HG03175 (cell line): ENCODE measurements at regions not wholly inside any gene's neighbourhood (a gene's known extent, or its start where the extent isn't known, plus 50 kb on each side); places are given as distances from the start of the nearest gene placed in this dataset.

Source experiments
- ATAC-seq: cut with Tn5 transposase; IDR thresholded peaks from one replicate; pipeline ENCODE4 v1.9.1; 2021; ENCODE audit warnings: mild to moderate bottlenecking, moderate library complexity; ENCODE audit not compliant: unreplicated experiment

DNA sequence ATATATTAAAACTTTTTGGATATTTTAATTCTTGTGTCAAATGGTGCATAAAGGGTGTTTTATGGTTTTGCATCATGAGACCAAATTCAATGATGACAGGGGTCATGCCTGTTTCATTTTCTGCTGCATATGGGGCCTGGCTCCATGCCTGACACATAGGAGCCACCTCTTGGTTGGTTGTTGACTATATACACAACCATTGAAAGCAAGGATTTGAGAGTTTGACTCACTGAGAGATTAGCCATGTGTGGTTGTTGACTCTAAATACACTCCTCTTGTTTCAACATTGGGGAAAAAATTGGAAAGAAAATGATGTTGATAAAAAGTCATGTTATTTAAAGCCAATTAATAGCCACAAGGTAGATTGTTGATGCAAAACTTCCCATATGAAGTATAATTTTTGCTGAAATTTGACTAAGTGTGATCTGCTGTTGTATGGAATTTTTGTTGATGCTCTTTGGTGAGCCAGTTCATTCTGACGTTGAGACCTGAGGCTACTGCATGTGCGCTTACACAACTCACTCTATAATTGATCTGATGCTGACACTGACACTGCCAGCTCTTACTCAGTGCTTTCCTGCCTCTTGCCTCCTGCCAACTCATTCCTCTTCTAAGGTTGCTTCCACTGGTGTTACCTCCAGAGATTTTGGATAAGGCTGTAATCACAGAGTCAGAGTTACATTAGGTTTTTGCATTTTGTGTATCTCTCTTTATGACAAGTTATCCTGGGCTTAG lies 446.2 kb upstream of the SLC14A2 start:
- ATAC-seq: no peak

DNA sequence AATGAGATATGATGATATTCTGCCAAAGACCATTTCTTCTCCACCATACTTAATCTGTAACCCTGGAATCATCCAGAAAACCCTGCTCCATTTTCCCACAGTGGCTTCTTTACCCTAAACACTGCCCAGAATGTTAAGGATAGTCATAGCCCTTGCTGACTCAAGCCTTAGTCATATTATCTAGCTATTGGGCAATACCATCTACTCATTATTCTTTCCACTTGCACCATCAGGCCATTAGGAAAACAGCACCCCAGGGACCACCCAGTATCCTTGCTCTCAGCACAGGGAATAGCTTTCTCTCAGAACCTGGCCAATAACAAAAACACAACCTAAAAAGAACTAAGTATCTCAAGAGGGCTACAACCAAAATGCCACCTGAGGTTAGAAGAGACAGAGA lies 445.7 kb upstream of the SLC14A2 start:
- ATAC-seq: no peak

DNA sequence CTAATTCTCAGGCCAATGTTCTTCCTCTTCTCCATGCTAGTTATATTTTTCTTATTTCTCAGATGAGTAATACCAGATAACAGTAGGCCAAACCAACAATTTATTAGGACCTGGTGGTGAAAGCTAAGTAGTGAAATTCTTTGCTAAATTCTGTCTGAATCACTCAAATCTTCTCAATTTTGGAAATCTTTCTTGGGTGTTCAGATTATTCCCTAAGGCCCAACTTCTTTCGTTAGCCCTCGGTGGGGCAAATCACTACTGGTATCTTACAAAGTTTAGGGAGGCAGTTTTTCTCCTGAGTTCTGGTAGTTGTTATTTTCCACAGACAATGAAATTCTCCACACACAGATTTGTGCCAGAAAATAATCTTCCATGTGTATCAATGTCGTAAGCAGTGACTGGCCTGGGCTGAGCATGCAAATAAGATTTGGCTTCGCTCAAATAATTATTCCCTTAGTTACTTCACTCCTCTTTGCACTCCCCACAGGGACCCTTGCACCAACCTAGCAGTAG lies 443.5 kb upstream of the SLC14A2 start:
- ATAC-seq: no peak

DNA sequence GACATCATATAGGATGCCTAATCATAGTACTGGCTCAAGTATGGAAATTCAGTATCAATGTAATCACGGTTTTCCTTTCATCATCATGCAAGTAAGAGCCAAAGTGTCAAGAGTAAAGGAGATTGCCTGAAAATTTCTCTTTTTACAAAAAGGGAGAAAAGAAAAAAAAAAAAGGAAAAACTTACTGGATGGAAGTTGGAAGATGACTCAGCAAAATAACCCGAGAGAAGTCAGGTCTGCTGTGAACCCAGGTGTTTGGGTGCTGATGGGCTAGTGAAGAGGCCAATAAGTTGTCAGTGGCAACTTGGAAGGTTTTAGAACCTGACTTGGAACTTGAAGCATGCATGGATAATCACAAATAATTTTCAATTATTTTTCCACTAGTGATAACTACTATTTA lies 441.9 kb upstream of the SLC14A2 start:
- no peak for ATAC-seq

DNA sequence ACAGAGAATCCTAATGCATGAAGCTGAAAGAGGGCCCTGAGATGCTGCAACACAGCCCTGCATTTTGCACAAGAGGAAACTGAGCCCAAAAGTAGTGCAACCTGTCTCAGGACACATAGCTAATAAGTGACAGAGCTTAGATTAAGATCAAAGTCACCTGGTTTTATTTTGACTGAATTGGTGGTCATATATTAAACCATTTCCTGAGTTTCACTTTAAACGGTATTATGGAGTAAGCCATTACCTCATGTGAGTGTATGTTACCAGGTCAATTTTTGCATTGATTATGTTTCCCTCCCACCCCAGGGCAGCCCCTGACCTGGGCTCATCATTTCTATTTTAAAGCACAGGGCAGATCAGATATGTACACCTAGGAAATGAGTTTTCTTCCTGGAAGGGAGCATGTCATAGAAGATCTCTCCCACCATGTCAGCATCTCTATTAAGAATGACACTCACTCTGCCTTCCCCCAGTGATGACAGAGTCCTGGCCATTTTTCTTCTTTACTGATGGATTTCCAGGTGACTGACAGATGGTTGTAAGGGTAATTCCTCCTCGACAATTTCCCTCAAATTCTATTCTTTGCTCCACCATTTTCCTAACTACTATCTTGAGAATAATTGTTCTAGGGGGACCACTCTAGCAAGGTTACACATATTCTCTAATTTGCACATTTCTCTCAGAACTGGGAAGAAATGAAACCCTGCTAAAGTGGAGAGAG lies 441.3 kb upstream of the SLC14A2 start:
- peak; percentile 62 for ATAC-seq

DNA sequence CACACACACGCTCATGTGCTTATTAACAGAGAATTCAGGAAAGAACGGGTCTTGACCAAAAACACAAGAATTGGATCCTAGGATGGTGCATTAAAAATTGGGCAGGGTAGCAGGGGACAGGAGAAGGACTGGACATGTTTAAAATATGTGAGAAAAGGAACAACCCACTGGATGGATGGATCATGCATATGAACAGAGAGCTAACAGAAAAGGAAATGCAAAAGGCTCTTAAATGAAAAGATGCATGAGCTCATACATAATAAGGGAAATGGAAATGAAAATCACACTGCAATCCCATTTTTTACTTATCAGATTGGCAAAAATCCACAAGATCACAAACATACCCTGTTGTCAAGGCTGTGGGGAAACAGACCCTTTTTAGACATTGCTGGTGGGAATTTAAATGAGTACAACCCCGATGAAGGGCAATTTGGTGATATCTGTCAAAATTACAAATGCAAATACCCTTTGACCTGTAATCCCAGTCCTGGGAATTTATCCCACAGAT lies 440.6 kb upstream of the SLC14A2 start:
- no peak for ATAC-seq

DNA sequence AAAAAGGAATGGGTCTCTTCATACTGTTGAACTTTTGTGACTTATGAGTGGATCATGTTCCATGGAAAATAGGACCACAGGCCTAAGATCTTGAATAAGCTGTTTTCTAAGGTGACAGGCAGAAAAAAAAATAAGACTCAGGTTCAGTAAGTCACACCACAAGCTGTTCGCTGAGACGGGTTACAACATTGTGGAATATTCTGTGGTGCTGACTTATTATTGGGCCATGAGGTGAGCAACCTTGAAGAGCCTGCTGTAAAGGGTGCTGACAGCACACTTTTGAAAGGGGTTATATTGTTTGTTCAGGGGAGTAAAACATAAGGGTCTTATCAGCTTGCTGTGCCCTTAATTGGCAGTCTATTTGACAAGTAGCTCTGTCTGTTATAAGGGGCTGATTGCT lies 439.8 kb upstream of the SLC14A2 start:
- ATAC-seq: no peak

DNA sequence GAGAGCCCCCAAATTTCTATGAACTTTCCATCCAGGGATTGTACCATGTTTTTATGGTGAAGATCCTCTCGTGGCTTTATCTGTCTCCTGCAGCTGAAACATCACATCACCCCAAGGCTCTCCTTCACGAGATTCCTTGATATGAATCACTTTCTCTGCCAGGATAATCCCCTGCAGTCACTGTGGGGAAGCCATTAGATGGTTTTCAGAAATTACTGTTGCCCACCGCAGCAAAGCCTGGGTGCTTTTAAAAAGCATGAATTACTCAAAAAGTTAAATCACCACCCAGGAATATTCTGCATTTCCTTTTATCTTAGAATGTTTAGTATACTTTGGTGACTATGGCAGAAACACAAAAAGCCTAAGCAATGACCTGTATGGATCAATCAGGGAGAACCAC lies 428.4 kb upstream of the SLC14A2 start:
- no peak for ATAC-seq

DNA sequence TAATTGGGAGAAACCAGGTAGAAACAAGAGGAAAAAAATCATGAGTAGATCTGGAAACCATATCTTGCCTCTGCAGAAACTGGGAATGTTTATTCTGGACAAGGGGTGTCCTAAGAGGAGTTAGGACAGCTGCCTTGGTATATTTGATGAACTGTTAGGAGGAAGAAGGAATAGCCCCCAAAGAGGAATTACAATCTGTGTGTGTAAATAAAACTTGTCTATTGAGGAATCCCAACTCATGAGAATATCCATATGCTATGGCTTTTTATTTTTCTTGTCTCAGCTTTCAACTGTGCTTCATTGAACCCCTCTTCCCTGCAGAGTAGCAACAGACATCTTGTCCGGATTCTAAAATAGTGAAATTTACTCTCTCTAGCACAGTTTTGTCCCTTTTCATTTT lies 423.5 kb upstream of the SLC14A2 start:
- no peak for ATAC-seq

DNA sequence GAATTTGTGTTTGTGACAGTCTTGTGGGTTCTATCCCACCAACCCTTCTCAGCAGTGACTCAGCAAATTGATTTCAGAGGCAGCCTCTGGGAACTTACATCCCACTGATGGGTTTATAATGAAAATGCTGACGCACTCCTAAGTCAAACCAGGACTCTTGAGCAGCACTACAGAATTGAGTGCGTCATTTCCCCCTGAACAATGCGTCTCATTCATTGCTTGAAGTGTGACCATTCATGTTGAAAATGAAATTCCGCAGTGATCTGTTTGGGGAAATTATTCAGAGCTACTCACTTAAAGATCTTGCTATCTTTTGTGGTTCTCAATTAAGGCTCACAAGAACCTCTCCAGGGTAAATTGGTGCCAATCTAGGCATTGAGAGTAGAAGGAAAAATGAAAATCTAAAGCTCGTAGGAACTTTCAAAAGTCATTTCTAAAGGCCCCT lies 417.7 kb upstream of the SLC14A2 start:
- ATAC-seq: peak; percentile 89

DNA sequence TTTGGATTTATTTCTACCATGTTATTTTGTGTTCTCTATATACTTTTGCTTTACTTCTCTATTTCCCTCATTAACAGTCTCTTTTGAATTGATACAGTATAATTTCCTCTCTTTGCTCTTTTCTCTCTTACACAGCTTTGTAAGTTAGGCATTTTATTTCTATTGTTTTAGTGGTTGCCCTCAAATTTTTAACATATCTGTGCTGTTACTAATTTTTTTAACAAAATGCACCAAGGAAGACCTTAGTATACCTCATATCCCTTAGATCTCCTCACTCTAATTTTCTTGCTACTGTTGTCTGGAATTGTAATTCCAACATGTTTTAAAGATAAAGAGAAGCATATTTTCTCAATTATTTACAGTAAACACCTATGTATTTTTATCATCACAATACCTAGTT lies 416.8 kb upstream of the SLC14A2 start:
- ATAC-seq: no peak

DNA sequence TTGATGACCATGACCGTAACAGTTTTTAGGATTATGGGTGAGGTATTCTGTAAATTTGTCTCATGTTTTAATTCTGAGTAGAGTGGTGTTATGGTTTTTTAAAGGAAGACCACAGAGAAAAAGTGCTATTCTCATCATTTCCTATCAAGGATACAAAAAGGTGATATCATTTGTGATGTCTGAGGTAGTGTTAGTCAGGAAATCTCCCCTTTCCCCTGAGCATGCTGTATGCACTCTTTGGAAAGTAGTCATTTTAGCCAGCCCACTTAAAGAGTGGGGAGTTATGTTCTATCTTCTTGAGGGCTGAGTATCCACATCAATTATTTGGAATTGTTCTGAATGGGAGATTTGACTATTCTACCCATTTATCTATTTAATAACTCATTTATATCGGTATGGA lies 414.2 kb upstream of the SLC14A2 start:
- ATAC-seq: no peak

DNA sequence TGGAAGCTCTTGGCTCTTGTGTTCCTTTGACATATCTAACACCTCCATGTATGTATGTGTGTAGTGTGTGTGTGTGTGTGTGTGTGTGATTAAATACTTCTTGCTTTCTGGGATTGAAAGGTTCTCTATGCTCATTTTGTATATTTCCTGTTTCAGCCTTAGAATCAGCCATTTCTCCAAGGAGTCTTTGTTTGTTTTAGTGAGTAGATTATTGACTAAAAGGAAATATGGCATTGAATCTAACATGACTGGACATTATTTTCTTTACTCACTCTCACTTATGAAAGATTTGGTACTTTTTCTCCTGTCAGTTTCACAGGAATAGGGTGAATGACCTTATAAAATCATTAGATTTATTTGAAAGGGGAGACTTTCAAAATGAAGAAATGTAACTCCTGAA lies 413.8 kb upstream of the SLC14A2 start:
- no peak for ATAC-seq

DNA sequence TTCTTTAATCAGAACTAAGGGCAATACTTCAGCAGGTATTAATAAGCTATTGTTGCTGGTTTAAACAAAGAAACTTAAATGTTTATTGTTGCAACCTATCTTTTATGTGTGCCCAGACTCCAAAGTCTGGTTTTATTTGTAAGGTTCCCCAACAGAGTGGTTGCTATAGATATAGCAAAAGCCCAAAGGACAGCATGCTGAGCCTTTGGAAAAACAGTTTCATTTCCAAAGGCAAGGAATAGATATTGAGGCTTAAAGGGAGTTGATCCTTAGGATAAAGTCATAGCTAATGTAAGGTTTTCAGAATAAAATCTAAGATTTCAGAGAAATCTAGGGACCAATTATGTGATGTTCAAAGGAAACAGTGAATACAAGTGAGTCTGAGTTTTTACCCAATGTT lies 413.2 kb upstream of the SLC14A2 start:
- ATAC-seq: no peak

DNA sequence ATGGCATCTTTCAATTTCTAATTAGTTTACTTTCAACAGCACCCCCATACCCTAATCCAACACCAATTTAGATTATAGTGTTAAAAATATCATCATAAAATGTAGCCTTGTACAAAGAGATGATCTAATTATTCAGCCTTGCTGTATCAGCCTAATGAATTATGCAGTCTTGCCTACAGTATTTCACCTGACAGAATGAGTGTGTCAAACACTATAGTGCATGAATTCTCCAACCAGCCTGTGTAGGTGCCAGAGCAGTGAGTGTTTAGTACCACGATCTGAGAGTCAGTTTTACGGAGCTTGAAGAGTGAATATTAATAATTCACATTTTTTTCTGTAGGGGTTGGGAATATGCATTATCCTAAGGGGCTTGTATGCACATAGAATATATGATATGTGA lies 411.6 kb upstream of the SLC14A2 start:
- ATAC-seq: no peak

DNA sequence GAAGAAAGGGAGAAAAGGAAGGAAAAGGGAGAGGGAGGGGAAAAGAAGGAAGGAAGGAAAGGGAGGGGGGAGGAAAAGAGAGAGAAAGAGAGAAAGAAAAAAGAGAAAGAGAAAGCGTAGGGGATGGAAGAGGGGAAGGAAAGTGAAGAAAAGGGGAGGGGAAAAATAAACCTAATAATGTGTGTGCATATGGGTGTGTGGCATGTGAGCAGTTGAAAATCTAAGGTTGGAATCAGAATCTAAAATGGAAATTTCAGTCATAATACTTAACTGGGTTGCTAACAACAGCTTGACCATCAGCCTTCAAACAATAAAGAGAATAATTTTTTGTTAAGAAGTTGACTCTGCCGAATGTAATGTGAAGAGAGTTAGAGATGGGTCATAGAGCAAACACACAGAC lies 407.9 kb upstream of the SLC14A2 start:
- ATAC-seq: no peak

DNA sequence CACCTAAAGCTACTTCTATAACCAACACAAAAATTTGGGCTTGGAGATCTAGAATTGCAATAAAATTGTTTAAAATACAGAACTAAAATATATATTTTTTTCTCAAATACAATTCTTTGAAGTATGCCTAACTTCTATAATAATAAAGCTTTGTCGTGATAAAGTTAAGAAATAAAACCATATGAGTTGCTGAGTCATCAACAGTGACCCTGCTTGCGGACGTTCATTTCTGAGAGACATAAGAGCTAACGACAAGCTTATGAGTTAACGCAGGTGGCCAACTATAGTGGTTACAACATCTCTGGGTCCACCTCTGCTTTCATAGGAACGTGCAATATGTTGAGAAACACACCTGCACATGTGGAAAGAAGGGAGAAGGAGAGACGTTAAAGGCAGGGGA lies 407.1 kb upstream of the SLC14A2 start:
- ATAC-seq: no peak

DNA sequence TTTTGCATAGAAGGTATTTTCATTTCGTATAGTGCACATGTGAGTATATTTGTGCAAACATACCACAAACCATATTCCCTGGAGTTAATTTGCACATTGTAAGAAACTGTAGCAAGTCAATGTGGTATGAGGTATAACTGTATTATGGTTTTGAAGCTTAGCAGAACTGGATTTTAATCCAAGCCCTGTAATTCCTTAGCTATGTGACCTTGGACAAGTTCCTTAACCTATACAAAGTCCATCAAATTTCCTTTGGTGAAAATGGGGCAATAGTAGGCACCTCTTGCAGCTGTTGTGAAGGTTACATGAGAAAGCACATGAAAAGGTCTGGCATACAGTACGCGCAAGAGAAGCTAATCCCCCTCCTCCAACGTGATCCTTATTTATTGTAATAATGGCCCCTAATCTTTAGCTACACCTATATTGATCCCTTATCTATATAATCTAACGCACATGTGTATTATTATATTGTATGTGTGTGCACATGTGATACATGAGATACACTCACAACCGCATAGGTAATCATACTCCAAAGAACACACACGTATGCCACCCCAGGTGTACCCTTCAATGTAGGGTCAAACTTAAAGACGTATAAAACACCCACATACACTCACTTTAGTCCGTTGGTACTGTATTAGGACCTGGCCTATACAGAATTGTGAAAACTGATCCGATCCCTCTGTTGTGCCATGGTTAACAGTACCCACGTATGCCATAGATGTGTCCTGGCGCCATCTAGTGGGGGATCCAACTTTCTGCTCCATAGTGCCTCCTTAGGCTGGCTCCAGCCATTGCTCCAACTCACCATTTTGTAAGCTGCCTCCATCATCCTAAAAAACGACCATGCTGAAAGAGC lies 402.9 kb upstream of the SLC14A2 start:
- ATAC-seq: peak; percentile 100

DNA sequence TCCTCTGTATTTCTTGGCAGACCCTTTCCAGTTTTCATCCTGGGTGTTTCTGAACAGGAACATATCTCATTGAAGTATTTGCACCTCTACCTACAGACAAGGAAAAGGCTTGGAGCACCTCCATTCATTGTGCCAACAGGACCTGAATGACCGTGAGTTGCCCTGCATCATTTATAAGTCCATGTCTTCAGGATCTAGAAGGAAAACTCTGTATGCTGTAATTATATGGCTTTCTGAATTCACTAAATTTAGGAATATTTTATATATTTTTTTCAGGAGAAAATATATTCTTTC lies 402.3 kb upstream of the SLC14A2 start:
- no peak for ATAC-seq

DNA sequence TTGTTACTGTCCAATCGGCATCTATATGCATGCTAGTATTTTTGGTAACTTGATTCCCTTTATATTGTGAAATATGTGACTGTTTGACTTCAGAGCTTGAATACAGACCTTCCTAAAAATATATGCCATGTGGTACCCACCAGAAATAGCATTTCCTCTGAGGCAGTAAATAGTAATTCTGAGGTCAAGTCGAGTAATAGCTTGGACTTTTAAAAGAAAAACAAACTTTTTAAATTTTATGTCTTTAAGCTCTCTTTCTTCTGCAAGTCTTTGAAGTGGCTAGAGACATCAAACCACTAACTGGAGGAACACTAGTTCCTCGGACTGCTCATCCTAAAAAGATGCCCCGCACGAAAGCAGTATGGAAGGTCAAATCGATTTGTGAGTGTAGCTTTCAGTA lies 396.8 kb upstream of the SLC14A2 start:
- ATAC-seq: no peak

DNA sequence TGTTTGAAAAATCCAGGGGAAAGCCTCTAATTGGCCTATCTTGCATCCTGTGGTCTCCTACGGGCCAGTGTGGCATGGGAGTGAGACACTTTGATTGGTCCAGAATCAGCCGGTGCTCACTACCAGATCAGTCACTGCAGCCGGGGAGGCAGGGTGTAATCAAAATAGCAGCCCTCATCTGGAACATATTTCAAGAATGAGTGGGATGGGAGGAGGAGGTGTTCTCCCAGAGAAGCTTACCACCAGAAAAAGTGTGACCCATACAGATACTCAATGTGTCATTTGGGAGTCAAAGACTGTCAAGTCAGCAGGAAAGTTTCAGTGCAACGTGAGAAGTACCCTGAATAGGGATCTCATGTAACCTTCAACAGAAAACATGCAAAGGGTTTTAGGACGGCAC lies 393.9 kb upstream of the SLC14A2 start:
- no peak for ATAC-seq

DNA sequence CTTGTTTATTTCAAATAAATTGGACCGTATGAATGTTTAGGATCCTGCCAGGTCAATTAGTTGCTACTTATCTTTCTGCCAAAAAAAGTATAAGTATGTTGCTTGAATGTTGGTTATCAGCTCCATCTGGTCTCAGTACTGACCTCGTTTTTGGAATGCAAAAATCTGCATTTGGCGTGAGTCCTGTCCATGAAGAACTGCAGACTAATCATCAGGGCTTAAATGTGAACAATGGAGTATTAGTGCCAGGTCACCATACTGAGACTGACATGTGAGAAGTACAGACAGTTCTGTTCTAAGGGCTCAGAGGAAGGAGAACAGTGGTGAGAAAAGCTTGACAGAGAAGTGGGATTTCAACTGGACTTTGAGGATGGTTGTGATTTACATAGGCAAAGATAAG lies 393.1 kb upstream of the SLC14A2 start:
- ATAC-seq: no peak
